MM.1S (cell line): ENCODE measurements at regions not wholly inside any gene's neighbourhood (a gene's known extent, or its start where the extent isn't known, plus 50 kb on each side); places are given as distances from the start of the nearest gene placed in this dataset.
"Not testable (repeated sequence)": the region's sequence is repeated elsewhere in the genome, so short reads cannot be mapped to it uniquely, and the experiment has no call there.

Source experiments
- DNase-seq: peaks from one replicate; pipeline ENCODE4 v3.0.0-alpha.2; 2015
- H2AFZ ChIP-seq: fragments of 300-600 bp; sonication (generic); 2 replicates; pipeline ENCODE4 v1.6.0; 2016; ENCODE audit warnings: antibody characterized with exemption, low read length
- H3F3A ChIP-seq: fragments of 300-600 bp; sonication (generic); 2 replicates; pipeline ENCODE4 v1.6.1; 2016; ENCODE audit warnings: mild to moderate bottlenecking, antibody characterized with exemption, low read length, moderate library complexity, mixed read lengths; ENCODE audit not compliant: insufficient read depth
- H3K27ac ChIP-seq: fragments of 300-600 bp; sonication (generic); 2 replicates; pipeline ENCODE4 v1.5.1; 2016; ENCODE audit warnings: mild to moderate bottlenecking, low read length
- H3K27me3 ChIP-seq: fragments of 300-600 bp; sonication (generic); replicated peaks from 2 replicates; pipeline ENCODE4 v1.6.0; 2016; ENCODE audit warnings: low read length; ENCODE audit not compliant: insufficient read depth
- H3K36me3 ChIP-seq: fragments of 300-600 bp; sonication (generic); replicated peaks from 2 replicates; pipeline ENCODE4 v1.6.1; 2016; ENCODE audit warnings: mild to moderate bottlenecking, low read length, mixed read lengths; ENCODE audit not compliant: insufficient read depth
- H3K4me1 ChIP-seq: fragments of 300-600 bp; sonication (generic); 2 replicates; pipeline ENCODE4 v1.6.1; 2016; ENCODE audit warnings: low read length, mixed read lengths
- H3K4me2 ChIP-seq: fragments of 300-600 bp; sonication (generic); 2 replicates; pipeline ENCODE4 v1.6.0; 2016; ENCODE audit warnings: low read depth, low read length
- H3K4me3 ChIP-seq: fragments of 300-600 bp; sonication (generic); 2 replicates; pipeline ENCODE4 v1.5.1; 2016; ENCODE audit warnings: low read length, mixed read lengths
- H3K79me2 ChIP-seq: fragments of 300-600 bp; sonication (generic); 2 replicates; pipeline ENCODE4 v1.6.1; 2016; ENCODE audit warnings: mixed run types, low read length, mixed read lengths
- H3K9ac ChIP-seq: fragments of 300-600 bp; sonication (generic); 2 replicates; pipeline ENCODE4 v1.6.1; 2016; ENCODE audit warnings: low read length, mixed read lengths
- H3K9me2 ChIP-seq: fragments of 300-600 bp; sonication (generic); replicated peaks from 2 replicates; pipeline ENCODE4 v1.6.1; 2016; ENCODE audit warnings: mild to moderate bottlenecking, low read length, mixed read lengths; ENCODE audit not compliant: insufficient read depth
- H3K9me3 ChIP-seq: fragments of 300-600 bp; sonication (generic); replicated peaks from 2 replicates; pipeline ENCODE4 v1.6.1; 2016; ENCODE audit warnings: mild to moderate bottlenecking, low read length, mixed read lengths; ENCODE audit not compliant: insufficient read depth
- H4K20me1 ChIP-seq: fragments of 300-600 bp; sonication (generic); 2 replicates; pipeline ENCODE4 v1.6.1; 2016; ENCODE audit warnings: mild to moderate bottlenecking, low read length, moderate library complexity, mixed read lengths; ENCODE audit not compliant: insufficient read depth
- EZH2 ChIP-seq: fragments of 300-600 bp; sonication (generic); optimal IDR thresholded peaks from 2 replicates; pipeline ENCODE3; 2017; ENCODE audit warnings: low read depth, mild to moderate bottlenecking, antibody characterized with exemption, low read length, mixed read lengths
- EZH2phosphoT487 ChIP-seq: fragments of 300-600 bp; sonication (generic); IDR thresholded peaks from 2 replicates; pipeline ENCODE4 v1.6.1; 2018; ENCODE audit warnings: antibody characterized with exemption, low read length
- TF ChIP-seq, protein P1 (sequence below): fragments of 300-600 bp; sonication (generic); IDR thresholded peaks from 2 replicates; pipeline ENCODE4 v1.5.1; 2016; ENCODE audit warnings: antibody characterized with exemption, low read length, mixed read lengths

DNA sequence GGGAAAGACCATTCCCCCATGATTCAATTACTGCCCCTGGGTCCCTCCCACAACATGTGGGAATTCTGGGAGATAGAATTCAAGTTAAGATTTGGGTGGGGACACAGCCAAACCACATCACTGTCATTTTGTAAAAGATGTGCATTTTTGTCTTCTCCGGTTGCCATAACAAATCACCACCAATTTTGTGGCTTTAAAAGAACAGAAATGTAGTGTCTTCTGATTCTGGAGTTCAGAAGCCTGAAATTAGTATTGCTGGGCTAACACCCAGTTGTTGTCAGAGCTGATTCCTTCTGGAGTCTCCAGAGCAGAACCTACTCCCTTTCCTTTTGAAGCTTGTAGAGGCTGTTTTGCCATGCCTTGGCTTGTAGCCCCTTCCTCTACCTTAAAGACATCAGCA is 54.1 kb upstream of the DHRSX start:
- H3K27me3 ChIP-seq, result no peaks in the 10 kb centered on the region
- no peak overlapping the region for H3K27ac ChIP-seq
- H3K4me1 ChIP-seq, result no peaks in the 10 kb centered on the region
- no peak overlapping the region for H2AFZ ChIP-seq
- H4K20me1 ChIP-seq, result no peaks in the 10 kb centered on the region
- H3K4me3 ChIP-seq, result no peak overlapping the region
- H3K4me2 ChIP-seq, result no peak overlapping the region
- no peak overlapping the region for H3K9ac ChIP-seq
- no peaks in the 10 kb centered on the region for H3F3A ChIP-seq
- H3K79me2 ChIP-seq, result no peaks in the 10 kb centered on the region
- no peak for DNase-seq
- H3K36me3 ChIP-seq, result no peaks in the 10 kb centered on the region
- no peaks in the 10 kb centered on the region for H3K9me2 ChIP-seq
- no peaks in the 10 kb centered on the region for H3K9me3 ChIP-seq
- TF ChIP-seq, protein P1, sequence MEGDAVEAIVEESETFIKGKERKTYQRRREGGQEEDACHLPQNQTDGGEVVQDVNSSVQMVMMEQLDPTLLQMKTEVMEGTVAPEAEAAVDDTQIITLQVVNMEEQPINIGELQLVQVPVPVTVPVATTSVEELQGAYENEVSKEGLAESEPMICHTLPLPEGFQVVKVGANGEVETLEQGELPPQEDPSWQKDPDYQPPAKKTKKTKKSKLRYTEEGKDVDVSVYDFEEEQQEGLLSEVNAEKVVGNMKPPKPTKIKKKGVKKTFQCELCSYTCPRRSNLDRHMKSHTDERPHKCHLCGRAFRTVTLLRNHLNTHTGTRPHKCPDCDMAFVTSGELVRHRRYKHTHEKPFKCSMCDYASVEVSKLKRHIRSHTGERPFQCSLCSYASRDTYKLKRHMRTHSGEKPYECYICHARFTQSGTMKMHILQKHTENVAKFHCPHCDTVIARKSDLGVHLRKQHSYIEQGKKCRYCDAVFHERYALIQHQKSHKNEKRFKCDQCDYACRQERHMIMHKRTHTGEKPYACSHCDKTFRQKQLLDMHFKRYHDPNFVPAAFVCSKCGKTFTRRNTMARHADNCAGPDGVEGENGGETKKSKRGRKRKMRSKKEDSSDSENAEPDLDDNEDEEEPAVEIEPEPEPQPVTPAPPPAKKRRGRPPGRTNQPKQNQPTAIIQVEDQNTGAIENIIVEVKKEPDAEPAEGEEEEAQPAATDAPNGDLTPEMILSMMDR, result no peak
- TF ChIP-seq EZH2 (no peak), EZH2phosphoT487 (no peak)

DNA sequence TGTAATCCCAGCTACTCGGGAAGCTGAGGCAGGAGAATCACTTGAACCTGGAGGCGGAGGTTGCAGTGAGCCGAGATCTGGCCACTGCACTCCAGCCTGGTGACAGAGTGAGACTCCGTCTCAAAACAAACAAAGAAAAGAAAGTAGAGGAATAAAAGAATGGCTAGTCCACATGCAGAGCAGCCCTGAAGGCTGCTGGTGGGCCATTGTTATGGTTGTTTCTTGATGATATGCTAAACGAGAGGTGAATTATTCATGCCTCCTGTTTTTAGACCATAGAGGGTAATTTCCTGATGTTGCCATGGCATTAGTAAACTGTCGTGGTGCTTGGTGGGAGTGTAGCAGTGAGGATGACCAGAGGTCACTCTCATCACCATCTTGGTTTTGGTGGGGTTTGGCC is 53.3 kb upstream of the DHRSX start:
- DNase-seq, H3K79me2 ChIP-seq, H3K4me1 ChIP-seq, H3K27me3 ChIP-seq, H3F3A ChIP-seq, H3K36me3 ChIP-seq, H2AFZ ChIP-seq, H3K27ac ChIP-seq, H4K20me1 ChIP-seq, H3K4me3 ChIP-seq, H3K4me2 ChIP-seq, H3K9me3 ChIP-seq, H3K9ac ChIP-seq, H3K9me2 ChIP-seq: not testable (repeated sequence)

DNA sequence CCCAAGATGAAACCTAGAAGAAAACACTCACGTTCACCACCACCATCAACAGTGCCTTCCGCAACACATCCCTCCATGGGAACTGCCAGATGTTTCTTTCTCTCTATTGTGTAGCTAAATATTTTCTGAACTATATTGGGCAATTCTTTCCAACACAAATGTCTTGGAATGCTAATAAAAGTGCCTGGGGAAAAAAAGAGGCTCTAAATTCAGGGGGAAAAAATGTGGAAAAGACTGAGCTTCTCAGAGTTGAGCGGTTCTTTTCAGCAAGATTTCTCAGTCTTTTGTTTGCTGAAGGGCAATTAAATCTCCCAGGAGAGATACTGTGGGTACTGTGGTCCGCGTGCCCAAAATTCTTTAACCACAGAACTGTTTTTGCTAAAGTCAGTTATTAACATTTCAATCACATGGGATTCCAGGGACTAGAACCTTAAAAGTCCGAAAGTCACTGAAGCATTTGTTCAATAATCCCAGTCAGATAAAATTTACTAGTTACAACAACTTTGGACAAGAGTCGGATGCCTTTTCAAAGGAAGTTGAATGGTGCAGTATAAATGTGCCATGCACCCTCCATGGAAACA is 51.9 kb upstream of the DHRSX start:
- Histone ChIP-seq H3K4me2 (no peak overlapping the region), H2AFZ (no peak overlapping the region), H3K36me3 (no peaks in the 10 kb centered on the region), H3K27me3 (no peaks in the 10 kb centered on the region), H4K20me1 (no peaks in the 10 kb centered on the region), H3K4me3 (no peak overlapping the region), H3K79me2 (no peaks in the 10 kb centered on the region), H3K4me1 (no peaks in the 10 kb centered on the region), H3K9me2 (no peaks in the 10 kb centered on the region), H3K9me3 (no peaks in the 10 kb centered on the region), H3F3A (no peaks in the 10 kb centered on the region), H3K27ac (no peak overlapping the region), H3K9ac (no peak overlapping the region)
- no peak for DNase-seq
- TF ChIP-seq EZH2phosphoT487 (no peak), EZH2 (no peak)
- TF ChIP-seq, protein P1, result no peak

DNA sequence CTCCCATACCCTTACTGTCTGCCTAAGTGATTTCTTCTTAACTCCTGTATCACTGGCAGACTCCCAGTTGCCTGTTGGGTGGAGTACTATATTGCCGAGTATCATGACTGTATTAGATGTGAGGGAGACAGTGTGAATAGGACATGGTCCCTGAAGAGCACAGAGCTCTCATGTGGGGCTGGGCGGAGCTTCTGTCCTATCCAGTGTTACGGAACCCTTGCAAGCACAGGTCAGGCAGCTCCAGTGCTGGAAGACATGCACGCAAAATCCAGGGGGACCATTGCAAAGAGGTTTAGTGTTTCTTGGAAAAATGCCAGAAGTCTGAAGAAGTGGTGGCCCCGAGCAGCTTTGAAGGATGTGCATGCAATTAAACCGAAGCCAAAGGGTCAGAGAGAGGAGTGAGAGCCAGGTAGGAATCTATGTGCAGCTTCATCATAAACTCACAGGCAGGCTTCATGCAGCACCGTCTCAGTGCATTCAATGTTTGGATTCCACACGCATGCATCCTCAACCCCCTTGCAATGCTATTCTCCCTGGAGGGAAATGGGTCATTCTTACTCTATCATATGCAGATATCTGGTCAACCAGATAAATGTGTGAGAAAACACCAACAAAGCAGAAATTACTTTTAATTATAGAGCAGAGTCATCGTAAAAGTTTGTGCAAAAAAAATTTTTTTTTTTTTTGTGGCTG is 49.7 kb upstream of the DHRSX start:
- Histone ChIP-seq H3K9me3 (no peaks in the 10 kb centered on the region), H2AFZ (no peak overlapping the region), H3K9me2 (no peaks in the 10 kb centered on the region), H3K27me3 (no peaks in the 10 kb centered on the region), H3K79me2 (no peaks in the 10 kb centered on the region), H3K4me3 (no peak overlapping the region), H3K9ac (no peak overlapping the region), H3K4me2 (no peak overlapping the region), H4K20me1 (no peaks in the 10 kb centered on the region), H3K36me3 (no peaks in the 10 kb centered on the region), H3F3A (no peaks in the 10 kb centered on the region), H3K27ac (no peak overlapping the region), H3K4me1 (no peaks in the 10 kb centered on the region)
- DNase-seq, result no peak
- no peak for TF ChIP-seq EZH2phosphoT487
- TF ChIP-seq, protein P1, result no peak
- TF ChIP-seq EZH2, result no peak
